ENCODE measurements at regions not wholly inside any gene's neighbourhood (a gene's known extent, or its start where the extent isn't known, plus 50 kb on each side); places are given as distances from the start of the nearest gene placed in this dataset.

GRCh38 chr13:44626176-44626575 lies 50.0 kb upstream of the TSC22D1 start:
- TF ChIP-seq CTCF (conservative IDR thresholded peaks at IDR 0.05) (no peak), ZFX (IDR thresholded peaks at IDR 0.05) (no peak)
